SU-DHL-6 (cell line): ENCODE measurements at regions not wholly inside any gene's neighbourhood (a gene's known extent, or its start where the extent isn't known, plus 50 kb on each side); places are given as distances from the start of the nearest gene placed in this dataset.

ENCODE experiments used
- H2AFZ ChIP-seq: fragments of 200-600 bp; sonication (generic); 2 replicates; pipeline ENCODE4 v1.6.1; 2014; ENCODE audit warnings: low read depth, mild to moderate bottlenecking, moderate library complexity, mixed read lengths, antibody characterized with exemption, low read length; ENCODE audit not compliant: severe bottlenecking
- H3F3A ChIP-seq: fragments of 200-600 bp; shearing (Covaris generic); 2 replicates; pipeline ENCODE4 v1.6.0; 2016; ENCODE audit warnings: antibody characterized with exemption, mild to moderate bottlenecking; ENCODE audit not compliant: insufficient read depth
- H3K27ac ChIP-seq: fragments of 200-600 bp; sonication (generic); 2 replicates; pipeline ENCODE4 v1.5.1; 2016; ENCODE audit warnings: low read depth, mild to moderate bottlenecking, low read length, moderate library complexity, mixed read lengths
- H3K27me3 ChIP-seq: fragments of 200-600 bp; sonication (generic), shearing (Covaris generic); 2 replicates; pipeline ENCODE4 v1.6.0; 2014; ENCODE audit warnings: mild to moderate bottlenecking, low read length
- H3K36me3 ChIP-seq: fragments of 200-600 bp; sonication (generic); 2 replicates; pipeline ENCODE4 v1.6.1; 2014; ENCODE audit warnings: mild to moderate bottlenecking, low read length, mixed read lengths
- H3K4me2 ChIP-seq: fragments of 300-600, 200-600 bp; shearing (Covaris generic), sonication (generic); 2 replicates; pipeline ENCODE4 v1.6.0; 2014; ENCODE audit warnings: low read length, low read depth, mild to moderate bottlenecking; ENCODE audit not compliant: poor library complexity, severe bottlenecking
- H3K4me3 ChIP-seq: fragments of 200-600 bp; sonication (generic); 2 replicates; pipeline ENCODE4 v1.5.1; 2014; ENCODE audit warnings: antibody characterized with exemption, low read length, mild to moderate bottlenecking, mixed read lengths; ENCODE audit not compliant: insufficient read depth, poor library complexity, severe bottlenecking
- H3K79me2 ChIP-seq: fragments of 200-600 bp; sonication (generic); 2 replicates; pipeline ENCODE4 v1.6.1; 2014; ENCODE audit warnings: mild to moderate bottlenecking, low read length, moderate library complexity; ENCODE audit not compliant: insufficient read depth
- H3K9ac ChIP-seq: fragments of 200-600 bp; sonication (generic); 2 replicates; pipeline ENCODE4 v1.7.0; 2014; ENCODE audit warnings: mild to moderate bottlenecking, low read length
- H3K9me2 ChIP-seq: fragments of 200-600 bp; sonication (generic); replicated peaks from 2 replicates; pipeline ENCODE4 v1.6.1; 2014; ENCODE audit warnings: low read length; ENCODE audit not compliant: insufficient read depth
- H3K9me3 ChIP-seq: fragments of 200-600 bp; sonication (generic); 2 replicates; pipeline ENCODE4 v1.6.1; 2014; ENCODE audit warnings: low read length, mixed read lengths; ENCODE audit not compliant: insufficient read depth
- H4K20me1 ChIP-seq: fragments of 200-600 bp; sonication (generic); 2 replicates; pipeline ENCODE4 v1.6.1; 2014; ENCODE audit warnings: low read depth, mild to moderate bottlenecking, antibody characterized with exemption, low read length, moderate library complexity, mixed read lengths
- EZH2phosphoT487 ChIP-seq: fragments of 200-600 bp; sonication (generic), shearing (Covaris generic); conservative IDR thresholded peaks from 2 replicates; pipeline ENCODE4 v1.6.1; 2018; ENCODE audit warnings: mild to moderate bottlenecking, antibody characterized with exemption, low read length, moderate library complexity, mixed read lengths
- TF ChIP-seq, protein P1 (sequence below): fragments of 200-600 bp; sonication (generic); IDR thresholded peaks from one replicate; pipeline ENCODE4 v1.5.1; 2017; ENCODE audit warnings: antibody characterized with exemption, mild to moderate bottlenecking, low read length, moderate library complexity; ENCODE audit not compliant: insufficient read depth, poor library complexity, severe bottlenecking

DNA sequence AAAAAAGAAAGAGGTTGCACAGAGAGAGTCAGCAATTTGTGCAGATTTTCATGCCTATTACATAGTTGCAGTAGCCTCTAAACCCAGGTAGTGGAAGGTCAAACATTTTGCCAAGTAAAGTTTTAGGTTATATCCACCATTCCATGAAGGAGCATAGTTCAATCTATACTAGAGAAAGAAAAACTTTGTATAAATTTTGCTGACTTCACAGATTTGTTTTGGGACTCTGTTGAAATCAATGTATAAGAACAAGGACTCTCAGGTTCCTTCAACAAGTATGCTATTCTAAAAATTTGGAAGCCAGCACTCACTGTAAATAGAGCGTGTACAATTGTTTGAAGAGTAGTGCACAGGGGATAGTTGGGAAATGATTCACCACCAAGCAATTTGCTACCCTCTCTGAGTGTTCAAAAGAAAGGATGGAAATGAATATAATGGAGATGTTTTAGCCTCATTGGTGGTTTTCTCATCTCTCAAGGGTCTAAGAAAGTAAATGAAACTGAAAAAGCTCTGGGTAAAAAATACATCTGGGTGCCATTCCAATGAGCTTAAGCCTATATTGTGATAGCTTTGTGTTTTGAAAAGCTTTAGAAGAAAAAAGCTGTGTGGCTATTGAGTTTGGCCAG is 508.4 kb upstream of the LUZP2 start:
- Histone ChIP-seq H3K27ac (no peak overlapping the region), H3K9me2 (no peaks in the 10 kb centered on the region), H3K4me3 (no peak overlapping the region), H4K20me1 (no peaks in the 10 kb centered on the region), H3K9me3 (peaks cover under 1% of the 10 kb centered on the region; the same call in 1 of the 2 replicates), H3K79me2 (no peaks in the 10 kb centered on the region), H3K4me2 (no peak overlapping the region), H3K9ac (no peak overlapping the region), H3K27me3 (no peaks in the 10 kb centered on the region), H3F3A (no peaks in the 10 kb centered on the region), H2AFZ (no peak overlapping the region), H3K36me3 (no peaks in the 10 kb centered on the region)
- TF ChIP-seq, protein P1, sequence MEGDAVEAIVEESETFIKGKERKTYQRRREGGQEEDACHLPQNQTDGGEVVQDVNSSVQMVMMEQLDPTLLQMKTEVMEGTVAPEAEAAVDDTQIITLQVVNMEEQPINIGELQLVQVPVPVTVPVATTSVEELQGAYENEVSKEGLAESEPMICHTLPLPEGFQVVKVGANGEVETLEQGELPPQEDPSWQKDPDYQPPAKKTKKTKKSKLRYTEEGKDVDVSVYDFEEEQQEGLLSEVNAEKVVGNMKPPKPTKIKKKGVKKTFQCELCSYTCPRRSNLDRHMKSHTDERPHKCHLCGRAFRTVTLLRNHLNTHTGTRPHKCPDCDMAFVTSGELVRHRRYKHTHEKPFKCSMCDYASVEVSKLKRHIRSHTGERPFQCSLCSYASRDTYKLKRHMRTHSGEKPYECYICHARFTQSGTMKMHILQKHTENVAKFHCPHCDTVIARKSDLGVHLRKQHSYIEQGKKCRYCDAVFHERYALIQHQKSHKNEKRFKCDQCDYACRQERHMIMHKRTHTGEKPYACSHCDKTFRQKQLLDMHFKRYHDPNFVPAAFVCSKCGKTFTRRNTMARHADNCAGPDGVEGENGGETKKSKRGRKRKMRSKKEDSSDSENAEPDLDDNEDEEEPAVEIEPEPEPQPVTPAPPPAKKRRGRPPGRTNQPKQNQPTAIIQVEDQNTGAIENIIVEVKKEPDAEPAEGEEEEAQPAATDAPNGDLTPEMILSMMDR, result no peak
- no peak for TF ChIP-seq EZH2phosphoT487

DNA sequence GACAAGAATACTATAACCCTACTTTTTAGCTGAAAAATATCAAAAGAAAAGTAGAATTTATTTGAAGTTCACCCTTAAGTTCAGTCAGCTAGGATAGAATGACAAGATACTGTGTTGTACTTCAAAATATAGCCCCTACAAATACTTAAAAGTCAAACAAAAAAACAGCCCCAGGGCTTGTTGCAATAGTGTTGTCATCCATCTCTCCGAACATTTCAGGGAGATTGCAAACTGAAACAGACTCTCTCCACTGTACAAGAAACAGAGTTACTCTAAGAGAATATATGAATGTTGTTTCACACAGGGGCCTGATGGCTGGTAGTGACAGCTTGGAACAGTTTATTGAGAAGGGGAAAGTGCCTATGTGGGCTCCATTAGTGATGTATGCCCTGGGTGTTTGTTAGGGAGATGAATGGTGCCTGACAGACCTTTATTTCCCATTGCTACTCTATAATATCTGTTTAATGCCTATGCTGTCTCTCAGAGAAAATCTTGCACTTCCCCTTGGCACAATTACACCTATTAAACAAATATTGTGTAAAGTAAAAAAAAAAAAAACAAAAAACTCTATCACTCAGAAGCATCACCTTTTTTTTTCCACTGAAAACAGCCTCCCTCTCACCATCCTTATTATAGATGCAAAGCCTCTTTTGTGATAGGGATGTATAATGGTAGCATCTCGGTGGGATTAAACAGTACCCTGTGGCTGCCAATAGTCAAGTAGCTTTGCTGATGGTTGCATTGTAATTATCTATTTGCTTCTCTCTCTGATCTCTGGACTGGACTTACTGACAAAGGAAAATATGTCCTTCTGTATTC is 506.3 kb upstream of the LUZP2 start:
- no peak for TF ChIP-seq EZH2phosphoT487
- TF ChIP-seq, protein P1, result no peak
- Histone ChIP-seq H4K20me1 (no peaks in the 10 kb centered on the region), H3K79me2 (no peaks in the 10 kb centered on the region), H3F3A (no peaks in the 10 kb centered on the region), H3K36me3 (no peaks in the 10 kb centered on the region), H3K9ac (no peak overlapping the region), H3K27me3 (no peaks in the 10 kb centered on the region), H3K4me3 (no peak overlapping the region), H3K9me2 (0 out of 2 replicates have a peak, but pooled peaks cover under 1% of the 10 kb centered on the region), H2AFZ (no peak overlapping the region), H3K4me2 (no peak overlapping the region), H3K9me3 (no peaks in the 10 kb centered on the region), H3K27ac (no peak overlapping the region)

DNA sequence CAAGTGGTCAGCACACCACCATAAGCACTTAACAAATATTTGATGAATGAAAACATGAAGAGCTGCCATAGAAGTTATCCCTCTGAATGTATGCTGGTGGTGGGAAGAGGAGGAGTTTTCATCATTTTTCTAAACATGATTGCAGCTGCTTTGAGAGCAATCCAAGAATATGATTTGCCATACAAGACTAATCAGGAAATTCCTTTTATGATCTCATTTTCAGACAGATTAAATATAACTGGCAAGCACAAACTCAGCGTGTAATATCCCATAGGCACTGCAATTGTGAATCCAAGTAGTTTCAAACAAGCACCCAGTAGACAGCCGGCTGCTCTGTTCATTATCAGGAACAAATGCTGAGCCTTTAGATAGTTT is 505.7 kb upstream of the LUZP2 start:
- H3K79me2 ChIP-seq, result no peaks in the 10 kb centered on the region
- H3K9ac ChIP-seq, result no peak overlapping the region
- H3K9me2 ChIP-seq, result 0 out of 2 replicates have a peak, but pooled peaks cover 3% of the 10 kb centered on the region
- H3K27ac ChIP-seq, result no peak overlapping the region
- no peak for TF ChIP-seq EZH2phosphoT487
- TF ChIP-seq, protein P1, result no peak
- no peak overlapping the region for H3K4me2 ChIP-seq
- H4K20me1 ChIP-seq, result no peaks in the 10 kb centered on the region
- no peaks in the 10 kb centered on the region for H3K27me3 ChIP-seq
- H3K9me3 ChIP-seq, result no peaks in the 10 kb centered on the region; the same call in 1 of the 2 replicates
- no peaks in the 10 kb centered on the region for H3K36me3 ChIP-seq
- no peak overlapping the region for H2AFZ ChIP-seq
- H3F3A ChIP-seq, result no peaks in the 10 kb centered on the region
- H3K4me3 ChIP-seq, result no peak overlapping the region
